GM12873 (cell line): ENCODE measurements at regions not wholly inside any gene's neighbourhood (a gene's known extent, or its start where the extent isn't known, plus 50 kb on each side); places are given as distances from the start of the nearest gene placed in this dataset.

Experiments
- CTCF ChIP-seq: IDR thresholded peaks from 2 replicates; pipeline ENCODE4 v1.5.1; 2012; ENCODE audit warnings: low read depth, mild to moderate bottlenecking, moderate library complexity, low read length, control low read depth; ENCODE audit not compliant: insufficient read depth; ENCODE audit errors: missing control alignments

- no peak for TF ChIP-seq CTCF
Measured at GRCh38 chr2:167406558-167406957, 518.3 kb downstream of the XIRP2 start.

GRCh38 chr2:167404627-167405284, 516.5 kb downstream of the XIRP2 start:
- no peak for TF ChIP-seq CTCF

GRCh38 chr2:167401309-167401708, 513.0 kb downstream of the XIRP2 start:
- no peak for TF ChIP-seq CTCF

GRCh38 chr2:167400546-167400945, 512.3 kb downstream of the XIRP2 start:
- no peak for TF ChIP-seq CTCF

- no peak for TF ChIP-seq CTCF
Measured at GRCh38 chr2:167398873-167399272, 510.6 kb downstream of the XIRP2 start.

- no peak for TF ChIP-seq CTCF
Measured at GRCh38 chr2:167388901-167389300, 500.6 kb downstream of the XIRP2 start.

GRCh38 chr2:167388497-167388896, 500.2 kb downstream of the XIRP2 start:
- no peak for TF ChIP-seq CTCF
